ENCODE measurements at regions not wholly inside any gene's neighbourhood (a gene's known extent, or its start where the extent isn't known, plus 50 kb on each side); places are given as distances from the start of the nearest gene placed in this dataset.

DNA sequence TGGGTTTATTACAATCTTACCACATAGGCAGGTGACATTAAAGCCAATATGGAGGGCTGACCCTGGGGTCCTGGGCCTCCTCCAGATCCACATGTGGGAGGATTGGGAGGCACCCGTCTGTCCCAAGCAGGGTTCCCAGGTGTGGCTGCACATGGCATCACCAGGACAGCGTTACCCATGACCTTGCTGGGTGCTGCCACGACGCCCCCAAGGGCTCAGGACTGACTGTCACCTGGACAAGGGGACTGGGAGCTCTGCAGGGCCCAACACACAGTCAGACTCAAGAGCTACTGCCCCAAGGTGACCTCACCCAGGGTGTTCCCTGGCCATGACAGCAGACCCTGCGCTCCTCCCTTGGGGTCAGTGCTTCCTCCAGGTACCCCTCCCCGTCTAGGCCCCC, 437.4 kb upstream of the MYT1L start:
- no peaks in the 10 kb centered on the region for H3F3A ChIP-seq (ENCODE audit: insufficient read depth)
- no peaks in the 10 kb centered on the region for H3K27me3 ChIP-seq (ENCODE audit: low read length)
- H3K79me2 ChIP-seq (ENCODE audit: insufficient read depth, low read length), result no peaks in the 10 kb centered on the region
- no peak overlapping the region for H3K4me3 ChIP-seq (ENCODE audit: insufficient read depth, low read length, poor library complexity, severe bottlenecking)
- H3K9me3 ChIP-seq (ENCODE audit: insufficient read depth, low read length), result no peaks in the 10 kb centered on the region
- H3K9me2 ChIP-seq (replicated peaks; ENCODE audit: insufficient read depth, low read length), result no peaks in the 10 kb centered on the region
- no peak overlapping the region for H2AFZ ChIP-seq (ENCODE audit: low read depth, low read length, severe bottlenecking)
- H3K27ac ChIP-seq (ENCODE audit: low read depth, low read length), result no peak overlapping the region
- H3K9ac ChIP-seq (ENCODE audit: low read length), result no peak overlapping the region
- H3K36me3 ChIP-seq (ENCODE audit: low read length), result no peaks in the 10 kb centered on the region
- TF ChIP-seq CTCF (IDR thresholded peaks at IDR 0.05; ENCODE audit: insufficient read depth, low read length, poor library complexity, severe bottlenecking) (no peak), EZH2phosphoT487 (conservative IDR thresholded peaks at IDR 0.05; ENCODE audit: low read length) (no peak)
- no peaks in the 10 kb centered on the region for H4K20me1 ChIP-seq (ENCODE audit: low read depth, low read length)
- H3K4me2 ChIP-seq (ENCODE audit: low read depth, low read length, poor library complexity, severe bottlenecking), result no peak overlapping the region

- no peak overlapping the region for H3K4me2 ChIP-seq (ENCODE audit: low read depth, low read length, poor library complexity, severe bottlenecking)
- no peak overlapping the region for H3K4me3 ChIP-seq (ENCODE audit: insufficient read depth, low read length, poor library complexity, severe bottlenecking)
- TF ChIP-seq CTCF (IDR thresholded peaks at IDR 0.05; ENCODE audit: insufficient read depth, low read length, poor library complexity, severe bottlenecking) (no peak), EZH2phosphoT487 (conservative IDR thresholded peaks at IDR 0.05; ENCODE audit: low read length) (no peak)
- H3K27ac ChIP-seq (ENCODE audit: low read depth, low read length), result no peak overlapping the region
- no peaks in the 10 kb centered on the region for H3K79me2 ChIP-seq (ENCODE audit: insufficient read depth, low read length)
- no peaks in the 10 kb centered on the region for H4K20me1 ChIP-seq (ENCODE audit: low read depth, low read length)
- no peak overlapping the region for H2AFZ ChIP-seq (ENCODE audit: low read depth, low read length, severe bottlenecking)
- no peaks in the 10 kb centered on the region for H3K36me3 ChIP-seq (ENCODE audit: low read length)
- H3F3A ChIP-seq (ENCODE audit: insufficient read depth), result no peaks in the 10 kb centered on the region
- no peaks in the 10 kb centered on the region for H3K9me3 ChIP-seq (ENCODE audit: insufficient read depth, low read length)
- no peaks in the 10 kb centered on the region for H3K9me2 ChIP-seq (replicated peaks; ENCODE audit: insufficient read depth, low read length)
- no peak overlapping the region for H3K9ac ChIP-seq (ENCODE audit: low read length)
- no peaks in the 10 kb centered on the region for H3K27me3 ChIP-seq (ENCODE audit: low read length)
Measured at GRCh38 chr2:2767837-2768236, 436.8 kb upstream of the MYT1L start.

GRCh38 chr2:2765839-2766495, 434.9 kb upstream of the MYT1L start:
- no peaks in the 10 kb centered on the region for H3K9me2 ChIP-seq (replicated peaks; ENCODE audit: insufficient read depth, low read length)
- H3K27ac ChIP-seq (ENCODE audit: low read depth, low read length), result no peak overlapping the region
- no peaks in the 10 kb centered on the region for H3F3A ChIP-seq (ENCODE audit: insufficient read depth)
- TF ChIP-seq CTCF (IDR thresholded peaks at IDR 0.05; ENCODE audit: insufficient read depth, low read length, poor library complexity, severe bottlenecking), result no peak
- no peak for TF ChIP-seq EZH2phosphoT487 (conservative IDR thresholded peaks at IDR 0.05; ENCODE audit: low read length)
- no peaks in the 10 kb centered on the region for H4K20me1 ChIP-seq (ENCODE audit: low read depth, low read length)
- no peak overlapping the region for H3K4me2 ChIP-seq (ENCODE audit: low read depth, low read length, poor library complexity, severe bottlenecking)
- H3K9me3 ChIP-seq (ENCODE audit: insufficient read depth, low read length), result no peaks in the 10 kb centered on the region
- no peak overlapping the region for H2AFZ ChIP-seq (ENCODE audit: low read depth, low read length, severe bottlenecking)
- H3K4me3 ChIP-seq (ENCODE audit: insufficient read depth, low read length, poor library complexity, severe bottlenecking), result no peak overlapping the region
- H3K9ac ChIP-seq (ENCODE audit: low read length), result no peak overlapping the region
- H3K79me2 ChIP-seq (ENCODE audit: insufficient read depth, low read length), result no peaks in the 10 kb centered on the region
- H3K36me3 ChIP-seq (ENCODE audit: low read length), result no peaks in the 10 kb centered on the region
- no peaks in the 10 kb centered on the region for H3K27me3 ChIP-seq (ENCODE audit: low read length)

All from SU-DHL-6 (cell line).